SU-DHL-6 (cell line): ENCODE measurements at regions not wholly inside any gene's neighbourhood (a gene's known extent, or its start where the extent isn't known, plus 50 kb on each side); places are given as distances from the start of the nearest gene placed in this dataset.

Experiments used
- H2AFZ ChIP-seq: fragments of 200-600 bp; sonication (generic); 2 replicates; pipeline ENCODE4 v1.6.1; 2014; ENCODE audit warnings: low read depth, mild to moderate bottlenecking, moderate library complexity, mixed read lengths, antibody characterized with exemption, low read length; ENCODE audit not compliant: severe bottlenecking
- H3F3A ChIP-seq: fragments of 200-600 bp; shearing (Covaris generic); 2 replicates; pipeline ENCODE4 v1.6.0; 2016; ENCODE audit warnings: antibody characterized with exemption, mild to moderate bottlenecking; ENCODE audit not compliant: insufficient read depth
- H3K27ac ChIP-seq: fragments of 200-600 bp; sonication (generic); 2 replicates; pipeline ENCODE4 v1.5.1; 2016; ENCODE audit warnings: low read depth, mild to moderate bottlenecking, low read length, moderate library complexity, mixed read lengths
- H3K27me3 ChIP-seq: fragments of 200-600 bp; sonication (generic), shearing (Covaris generic); 2 replicates; pipeline ENCODE4 v1.6.0; 2014; ENCODE audit warnings: mild to moderate bottlenecking, low read length
- H3K36me3 ChIP-seq: fragments of 200-600 bp; sonication (generic); 2 replicates; pipeline ENCODE4 v1.6.1; 2014; ENCODE audit warnings: mild to moderate bottlenecking, low read length, mixed read lengths
- H3K4me2 ChIP-seq: fragments of 300-600, 200-600 bp; shearing (Covaris generic), sonication (generic); 2 replicates; pipeline ENCODE4 v1.6.0; 2014; ENCODE audit warnings: low read length, low read depth, mild to moderate bottlenecking; ENCODE audit not compliant: poor library complexity, severe bottlenecking
- H3K4me3 ChIP-seq: fragments of 200-600 bp; sonication (generic); 2 replicates; pipeline ENCODE4 v1.5.1; 2014; ENCODE audit warnings: antibody characterized with exemption, low read length, mild to moderate bottlenecking, mixed read lengths; ENCODE audit not compliant: insufficient read depth, poor library complexity, severe bottlenecking
- H3K79me2 ChIP-seq: fragments of 200-600 bp; sonication (generic); 2 replicates; pipeline ENCODE4 v1.6.1; 2014; ENCODE audit warnings: mild to moderate bottlenecking, low read length, moderate library complexity; ENCODE audit not compliant: insufficient read depth
- H3K9ac ChIP-seq: fragments of 200-600 bp; sonication (generic); 2 replicates; pipeline ENCODE4 v1.7.0; 2014; ENCODE audit warnings: mild to moderate bottlenecking, low read length
- H3K9me2 ChIP-seq: fragments of 200-600 bp; sonication (generic); replicated peaks from 2 replicates; pipeline ENCODE4 v1.6.1; 2014; ENCODE audit warnings: low read length; ENCODE audit not compliant: insufficient read depth
- H3K9me3 ChIP-seq: fragments of 200-600 bp; sonication (generic); 2 replicates; pipeline ENCODE4 v1.6.1; 2014; ENCODE audit warnings: low read length, mixed read lengths; ENCODE audit not compliant: insufficient read depth
- H4K20me1 ChIP-seq: fragments of 200-600 bp; sonication (generic); 2 replicates; pipeline ENCODE4 v1.6.1; 2014; ENCODE audit warnings: low read depth, mild to moderate bottlenecking, antibody characterized with exemption, low read length, moderate library complexity, mixed read lengths
- CTCF ChIP-seq: fragments of 200-600 bp; sonication (generic); IDR thresholded peaks from one replicate; pipeline ENCODE4 v1.5.1; 2017; ENCODE audit warnings: antibody characterized with exemption, mild to moderate bottlenecking, low read length, moderate library complexity; ENCODE audit not compliant: insufficient read depth, poor library complexity, severe bottlenecking
- EZH2phosphoT487 ChIP-seq: fragments of 200-600 bp; sonication (generic), shearing (Covaris generic); conservative IDR thresholded peaks from 2 replicates; pipeline ENCODE4 v1.6.1; 2018; ENCODE audit warnings: mild to moderate bottlenecking, antibody characterized with exemption, low read length, moderate library complexity, mixed read lengths

GRCh38 chr22:26835929-26836528 lies 178.6 kb downstream of the MIAT start:
- no peaks in the 10 kb centered on the region for H3F3A ChIP-seq
- H3K27me3 ChIP-seq = no peaks in the 10 kb centered on the region
- no peak overlapping the region for H3K9ac ChIP-seq
- H3K27ac ChIP-seq = no peak overlapping the region
- no peaks in the 10 kb centered on the region for H3K36me3 ChIP-seq
- H3K4me3 ChIP-seq = no peak overlapping the region
- H2AFZ ChIP-seq = no peak overlapping the region
- H3K4me2 ChIP-seq = no peak overlapping the region
- TF ChIP-seq EZH2phosphoT487 (no peak), CTCF (peak; percentile 89)
- H3K9me3 ChIP-seq = no peaks in the 10 kb centered on the region
- no peaks in the 10 kb centered on the region for H3K79me2 ChIP-seq
- H3K9me2 ChIP-seq = no peaks in the 10 kb centered on the region
- no peaks in the 10 kb centered on the region for H4K20me1 ChIP-seq

GRCh38 chr22:26837784-26838470 lies 180.5 kb downstream of the MIAT start:
- Histone ChIP-seq H4K20me1 (no peaks in the 10 kb centered on the region), H3F3A (no peaks in the 10 kb centered on the region), H3K27me3 (no peaks in the 10 kb centered on the region), H3K27ac (no peak overlapping the region), H3K9me3 (no peaks in the 10 kb centered on the region), H3K79me2 (no peaks in the 10 kb centered on the region), H3K9me2 (no peaks in the 10 kb centered on the region), H2AFZ (no peak overlapping the region), H3K4me2 (no peak overlapping the region), H3K4me3 (no peak overlapping the region), H3K9ac (no peak overlapping the region), H3K36me3 (no peaks in the 10 kb centered on the region)
- TF ChIP-seq EZH2phosphoT487 = no peak
- TF ChIP-seq CTCF = no peak

GRCh38 chr22:26838471-26838825 lies 181.1 kb downstream of the MIAT start:
- H3K36me3 ChIP-seq = no peaks in the 10 kb centered on the region
- H3K79me2 ChIP-seq = no peaks in the 10 kb centered on the region
- H3K9me2 ChIP-seq = no peaks in the 10 kb centered on the region
- no peak overlapping the region for H3K9ac ChIP-seq
- no peaks in the 10 kb centered on the region for H3F3A ChIP-seq
- H3K27ac ChIP-seq = no peak overlapping the region
- H3K27me3 ChIP-seq = no peaks in the 10 kb centered on the region
- H4K20me1 ChIP-seq = no peaks in the 10 kb centered on the region
- H3K4me3 ChIP-seq = no peak overlapping the region
- TF ChIP-seq CTCF = no peak
- no peak for TF ChIP-seq EZH2phosphoT487
- no peak overlapping the region for H2AFZ ChIP-seq
- H3K9me3 ChIP-seq = no peaks in the 10 kb centered on the region
- no peak overlapping the region for H3K4me2 ChIP-seq
